K562 (cell line): ENCODE measurements at regions not wholly inside any gene's neighbourhood (a gene's known extent, or its start where the extent isn't known, plus 50 kb on each side); places are given as distances from the start of the nearest gene placed in this dataset.

Experiments
- ATAC-seq: fragments of 200-7000 bp; cut with Tn5 transposase; 3 replicates; pipeline ENCODE4 v1.9.1; 2020; ENCODE audit warnings: moderate library complexity
- BruUV-seq: library from RNA; stranded (reverse); fragments of 400-500 nt; replicated peaks from 2 replicates; lab custom pipeline; 2021; lab: Mats Ljungman, UMichigan
- CTCF ChIA-PET: fragments of 300-600 bp; formaldehyde crosslinking; extraction: SDS; loops from one replicate; lab custom pipeline; 2021; ENCODE audit warnings: low intra/inter-chr PET ratio; lab: Yijun Ruan, JAX
- POLR2A ChIA-PET: fragments of 300-600, 350-650 bp; sonication (Branson Sonifier 250); formaldehyde crosslinking; extraction: SDS; loops from one replicate; lab custom pipeline; 2021; ENCODE audit warnings: antibody characterized with exemption, inconsistent platforms; lab: Yijun Ruan, JAX
- DNase-seq, 4 experiments: peaks; one replicate each; pipeline versions ENCODE4 v3.0.0 to v3.0.0-alpha.2; 2011 to 2018; ENCODE audit warnings: low spot score in 3 of 4, mixed read lengths in 3 of 4; ENCODE audit errors: extremely low read depth in 1 of 4
- FAIRE-seq: peaks from 2 replicates; lab custom pipeline; 2011; peaks lifted over from hg19 to GRCh38; lab: Jason Lieb, UNC
- H2AFZ ChIP-seq: 2 replicates; pipeline ENCODE4 v1.6.0; 2011; ENCODE audit warnings: low read depth, low read length, control low read depth, inconsistent platforms
- H3K27ac ChIP-seq: fragments of 200-600 bp; 3 replicates; pipeline ENCODE4 v1.8.0; 2011; ENCODE audit warnings: low read depth, mild to moderate bottlenecking, control low read depth, inconsistent platforms, low read length, moderate library complexity, mixed read lengths; ENCODE audit errors: extremely low read depth
- H3K27me3 ChIP-seq, 2 experiments: fragments of 300-600 bp in 1 of 2; 2 replicates in 1 of 2; 3 replicates in 1 of 2; pipeline versions ENCODE4 v1.6.0 to v1.8.0; 2011; ENCODE audit warnings: inconsistent platforms in 2 of 2, low read length in 2 of 2, mild to moderate bottlenecking in 1 of 2, mixed read lengths in 1 of 2, moderate library complexity in 1 of 2; ENCODE audit not compliant: control insufficient read depth in 2 of 2, insufficient read depth in 2 of 2
- H3K36me3 ChIP-seq: fragments of 300-600 bp; 3 replicates; pipeline ENCODE4 v1.8.0; 2011; ENCODE audit warnings: mild to moderate bottlenecking, low read length, inconsistent platforms; ENCODE audit not compliant: control insufficient read depth, insufficient read depth
- H3K4me1 ChIP-seq, 2 experiments: fragments of 200-600 bp in 1 of 2; replicated peaks in 1 of 2; 2 replicates in 1 of 2; 3 replicates in 1 of 2; pipeline versions ENCODE4 v1.5.1 to v1.8.0; 2011; ENCODE audit warnings: inconsistent platforms in 2 of 2, low read length in 2 of 2, mild to moderate bottlenecking in 1 of 2, mixed read lengths in 1 of 2, moderate library complexity in 1 of 2; ENCODE audit not compliant: control insufficient read depth in 2 of 2, insufficient read depth in 2 of 2
- H3K4me2 ChIP-seq: 2 replicates; pipeline ENCODE4 v1.6.1; 2011; ENCODE audit warnings: low read length, control low read depth, inconsistent platforms, mixed read lengths; ENCODE audit not compliant: insufficient read depth
- H3K4me3 ChIP-seq: fragments of 200-600 bp; sonication (generic), shearing (Covaris generic); 2 replicates; pipeline ENCODE4 v1.5.1; 2016; ENCODE audit warnings: control low read depth, inconsistent platforms
- H3K79me2 ChIP-seq: fragments of 200-600 bp; 3 replicates; pipeline ENCODE4 v1.8.0; 2011; ENCODE audit warnings: low read length, inconsistent platforms; ENCODE audit not compliant: control insufficient read depth, insufficient read depth
- H3K9ac ChIP-seq, 2 experiments: 2 replicates each; pipeline versions ENCODE4 v1.6.0 to v1.6.1; 2011; ENCODE audit warnings: low read depth in 2 of 2, low read length in 2 of 2, control low read depth in 1 of 2, inconsistent platforms in 1 of 2, mild to moderate bottlenecking in 1 of 2, mixed read lengths in 1 of 2; ENCODE audit not compliant: insufficient read depth in 1 of 2
- H3K9me1 ChIP-seq: one replicate; pipeline ENCODE4 v1.6.0; 2011; ENCODE audit warnings: inconsistent platforms, mild to moderate bottlenecking, low read length, moderate library complexity; ENCODE audit not compliant: control insufficient read depth, insufficient read depth
- H3K9me3 ChIP-seq: replicated peaks from 2 replicates; pipeline ENCODE4 v1.5.1; 2011; ENCODE audit warnings: low read depth, low read length, inconsistent platforms; ENCODE audit not compliant: control insufficient read depth, insufficient read depth
- H4K20me1 ChIP-seq: replicated peaks from 2 replicates; pipeline ENCODE4 v1.6.1; 2011; ENCODE audit warnings: low read length, inconsistent platforms, mixed read lengths; ENCODE audit not compliant: control insufficient read depth, insufficient read depth
- BRCA1 ChIP-seq, 2 experiments: fragments of 450-650 bp in 1 of 2; sonication (generic) in 1 of 2; formaldehyde crosslinking in 1 of 2; IDR thresholded peaks; 2 replicates each; pipeline versions ENCODE4 v1.5.0 to v1.6.1; 2017 to 2020; ENCODE audit warnings: mild to moderate bottlenecking in 1 of 2, missing genetic modification reagents in 1 of 2
- CEBPB ChIP-seq: fragments of 450-650 bp; IDR thresholded peaks from 2 replicates; pipeline ENCODE4 v1.6.1; 2016; ENCODE audit warnings: missing genetic modification characterization, missing compliant biosample characterization
- CREM ChIP-seq: IDR thresholded peaks from 2 replicates; pipeline ENCODE4 v1.6.1; 2014; ENCODE audit warnings: antibody characterized with exemption, low read depth
- EZH2 ChIP-seq: IDR thresholded peaks from 2 replicates; pipeline ENCODE4 v1.6.1; 2012; ENCODE audit warnings: low read depth, mild to moderate bottlenecking, inconsistent platforms, low read length, borderline replicate concordance
- GTF2F1 ChIP-seq: IDR thresholded peaks from 2 replicates; pipeline ENCODE4 v1.6.1; 2011; ENCODE audit warnings: low read depth, low read length, improper control_type of control experiment
- MCM7 ChIP-seq, 2 experiments: fragments of 450-650 bp; IDR thresholded peaks; 2 replicates each; pipeline ENCODE4 v1.6.1; 2016 to 2018
- MEF2D ChIP-seq: conservative IDR thresholded peaks from 2 replicates; pipeline ENCODE4 v1.6.1; 2016; ENCODE audit warnings: low read depth, missing genetic modification characterization, missing compliant biosample characterization
- MXI1 ChIP-seq: IDR thresholded peaks from 2 replicates; pipeline ENCODE4 v1.6.1; 2011; ENCODE audit warnings: low read depth, mild to moderate bottlenecking, improper control_type of control experiment, low read length
- NBN ChIP-seq: fragments of 450-650 bp; IDR thresholded peaks from 2 replicates; pipeline ENCODE4 v1.6.1; 2016; ENCODE audit warnings: low read depth, mild to moderate bottlenecking
- RBM34 ChIP-seq: fragments of 200-400 bp; formaldehyde crosslinking; IDR thresholded peaks from 2 replicates; pipeline ENCODE4 v1.6.1; 2018; ENCODE audit warnings: low read length, borderline replicate concordance; ENCODE audit not compliant: insufficient read depth
- SIRT6 ChIP-seq: IDR thresholded peaks from one replicate; pipeline ENCODE4 v1.6.1; 2012; ENCODE audit warnings: low read depth, mild to moderate bottlenecking, control low read depth, inconsistent platforms, low read length, moderate library complexity
- ZFP1 ChIP-seq: fragments of 450-650 bp; formaldehyde crosslinking; IDR thresholded peaks from 2 replicates; pipeline ENCODE4 v1.4.0; 2020; ENCODE audit warnings: mild to moderate bottlenecking, mixed read lengths
- ZMIZ1 ChIP-seq, 2 experiments: fragments of 150-350 bp in 1 of 2; IDR thresholded peaks; 2 replicates each; pipeline ENCODE4 v1.6.1; 2012 to 2016; ENCODE audit warnings: low read depth in 2 of 2, low read length in 2 of 2, mild to moderate bottlenecking in 1 of 2, moderate library complexity in 1 of 2
- ZNF583 ChIP-seq: fragments of 250-450 bp; sonication (Bioruptor Pico); IDR thresholded peaks from 2 replicates; pipeline ENCODE4 v1.4.0; 2020
- WGBS: fragments of 100-300 bp; shearing (Covaris generic); methylation state at CpG from one replicate; pipeline ENCODE4 v1.1.6; 2016; ENCODE audit warnings: low coverage, mixed read lengths; ENCODE audit not compliant: insufficient coverage; ENCODE audit errors: missing lambda C conversion rate; 5-methylcytosine and 5-hydroxymethylcytosine counted together
- in situ Hi-C: fragments of 300-500 bp; cut with MboI; formaldehyde crosslinking; loops from 4 replicates; pipeline ENCODE4 v1.15.0; 2018; ENCODE audit warnings: inconsistent platforms, mixed read lengths
- intact Hi-C: fragments of 100-400 bp; cut with micrococcal nuclease; formaldehyde crosslinking; loops from 2 replicates; pipeline ENCODE4 v1.14.2; 2022
- TF ChIP-seq, protein P1 (sequence below): fragments of 450-650 bp; formaldehyde crosslinking; IDR thresholded peaks from 2 replicates; pipeline ENCODE4 v1.4.0; 2022; ENCODE audit warnings: mild to moderate bottlenecking, moderate library complexity

GRCh38 chr5:2317540-2317939, 433.9 kb downstream of the IRX2 start:
- H3K36me3 ChIP-seq, result no peaks in the 10 kb centered on the region
- no peak overlapping the region for H3K4me3 ChIP-seq
- in situ Hi-C loops, result no loop called here
- H3K9me3 ChIP-seq, result no peaks in the 10 kb centered on the region
- ATAC-seq (no peak), DNase-seq (no peak), FAIRE-seq (no peak)
- H3K9me1 ChIP-seq, result no peaks in the 10 kb centered on the region
- no peak overlapping the region for H2AFZ ChIP-seq
- H3K27me3 ChIP-seq, result no peaks in the 10 kb centered on the region
- H3K4me2 ChIP-seq, result no peak overlapping the region
- CTCF ChIA-PET, result no interaction called here
- 0% methylated on average over 2 of the region's 2 CpGs for WGBS
- no peak overlapping the region for H3K27ac ChIP-seq
- POLR2A ChIA-PET, result no interaction called here
- no peaks in the 10 kb centered on the region for H3K79me2 ChIP-seq
- TF ChIP-seq NBN (no peak), MCM7 (IDR thresholded peaks at IDR 0.05) (no peak), MEF2D (tag) (no peak), RBM34 (no peak), CEBPB (no peak)
- H3K9ac ChIP-seq, result no peak overlapping the region
- no peaks in the 10 kb centered on the region for H3K4me1 ChIP-seq
- no TSS peak for BruUV-seq
- no peaks in the 10 kb centered on the region for H4K20me1 ChIP-seq
- intact Hi-C loops, result no loop called here

GRCh38 chr5:2311851-2312250, 429.1 kb upstream of the IRX4 start:
- H3K4me2 ChIP-seq, result no peak overlapping the region
- CTCF ChIA-PET, result no interaction called here
- H3K9me3 ChIP-seq, result no peaks in the 10 kb centered on the region
- no peak overlapping the region for H3K27ac ChIP-seq
- DNase-seq (no peak), FAIRE-seq (no peak), ATAC-seq (no peak)
- 0% methylated on average over 3 of the region's 3 CpGs for WGBS
- no peaks in the 10 kb centered on the region for H4K20me1 ChIP-seq
- H3K36me3 ChIP-seq, result no peaks in the 10 kb centered on the region
- H3K27me3 ChIP-seq, result peaks cover 2 to 23% of the 10 kb centered on the region in 2 experiments; a peak in 4 of 5 replicates
- H3K4me1 ChIP-seq, result no peaks in the 10 kb centered on the region
- peaks cover 3% of the 10 kb centered on the region for H3K9me1 ChIP-seq
- intact Hi-C loops (no loop called here), in situ Hi-C loops (no loop called here)
- no TSS peak for BruUV-seq
- no peak overlapping the region for H3K4me3 ChIP-seq
- no peak overlapping the region for H2AFZ ChIP-seq
- POLR2A ChIA-PET, result no interaction called here
- no peak overlapping the region for H3K9ac ChIP-seq
- no peaks in the 10 kb centered on the region for H3K79me2 ChIP-seq
- TF ChIP-seq MXI1, result no peak
- TF ChIP-seq ZNF583, result no peak
- no peak for TF ChIP-seq GTF2F1
- no peak for TF ChIP-seq ZFP1 (CRISPR knock-in tag)
- no peak for TF ChIP-seq CREM
- no peak for TF ChIP-seq SIRT6
- no peak for TF ChIP-seq BRCA1 (IDR thresholded peaks at IDR 0.05)
- TF ChIP-seq BRCA1 (CRISPR knock-in tag; IDR thresholded peaks at IDR 0.05), result no peak
- TF ChIP-seq ZMIZ1 (IDR thresholded peaks at IDR 0.05; ENCODE audit: low read depth in 2 of 2, low read length in 2 of 2), result no peak
- no peak for TF ChIP-seq EZH2
- TF ChIP-seq, protein P1, sequence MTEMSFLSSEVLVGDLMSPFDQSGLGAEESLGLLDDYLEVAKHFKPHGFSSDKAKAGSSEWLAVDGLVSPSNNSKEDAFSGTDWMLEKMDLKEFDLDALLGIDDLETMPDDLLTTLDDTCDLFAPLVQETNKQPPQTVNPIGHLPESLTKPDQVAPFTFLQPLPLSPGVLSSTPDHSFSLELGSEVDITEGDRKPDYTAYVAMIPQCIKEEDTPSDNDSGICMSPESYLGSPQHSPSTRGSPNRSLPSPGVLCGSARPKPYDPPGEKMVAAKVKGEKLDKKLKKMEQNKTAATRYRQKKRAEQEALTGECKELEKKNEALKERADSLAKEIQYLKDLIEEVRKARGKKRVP (CRISPR knock-in tag), result no peak
